ENCODE measurements at regions not wholly inside any gene's neighbourhood (a gene's known extent, or its start where the extent isn't known, plus 50 kb on each side); places are given as distances from the start of the nearest gene placed in this dataset.

DNA sequence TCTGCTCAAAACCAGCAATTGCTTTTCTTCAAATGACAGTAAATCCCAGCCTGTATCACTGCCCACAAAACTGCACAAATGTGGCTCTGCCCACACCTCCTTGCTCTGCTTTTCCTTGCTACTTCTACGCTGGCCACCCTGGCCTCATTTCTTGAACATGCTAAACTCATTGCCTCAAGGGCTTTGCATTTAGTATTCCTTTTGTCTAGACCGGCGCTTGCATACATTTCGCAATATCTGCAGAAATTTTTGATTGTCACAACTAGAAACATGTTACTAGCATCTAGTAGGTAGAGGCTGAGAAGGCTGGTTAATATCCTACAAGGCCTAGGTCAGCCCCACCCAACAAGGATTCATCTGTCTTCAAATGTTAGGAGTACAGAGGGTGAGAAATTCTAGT is 2357.8 kb downstream of the MAT2B start:
- Histone ChIP-seq H3K27me3 (no peaks in the 10 kb centered on the region), H3K36me3 (no peaks in the 10 kb centered on the region), H3K4me3 (no peak overlapping the region), H3K4me1 (no peaks in the 10 kb centered on the region), H3K9me3 (no peaks in the 10 kb centered on the region), H3K27ac (no peak overlapping the region)
- TF ChIP-seq, protein P1, sequence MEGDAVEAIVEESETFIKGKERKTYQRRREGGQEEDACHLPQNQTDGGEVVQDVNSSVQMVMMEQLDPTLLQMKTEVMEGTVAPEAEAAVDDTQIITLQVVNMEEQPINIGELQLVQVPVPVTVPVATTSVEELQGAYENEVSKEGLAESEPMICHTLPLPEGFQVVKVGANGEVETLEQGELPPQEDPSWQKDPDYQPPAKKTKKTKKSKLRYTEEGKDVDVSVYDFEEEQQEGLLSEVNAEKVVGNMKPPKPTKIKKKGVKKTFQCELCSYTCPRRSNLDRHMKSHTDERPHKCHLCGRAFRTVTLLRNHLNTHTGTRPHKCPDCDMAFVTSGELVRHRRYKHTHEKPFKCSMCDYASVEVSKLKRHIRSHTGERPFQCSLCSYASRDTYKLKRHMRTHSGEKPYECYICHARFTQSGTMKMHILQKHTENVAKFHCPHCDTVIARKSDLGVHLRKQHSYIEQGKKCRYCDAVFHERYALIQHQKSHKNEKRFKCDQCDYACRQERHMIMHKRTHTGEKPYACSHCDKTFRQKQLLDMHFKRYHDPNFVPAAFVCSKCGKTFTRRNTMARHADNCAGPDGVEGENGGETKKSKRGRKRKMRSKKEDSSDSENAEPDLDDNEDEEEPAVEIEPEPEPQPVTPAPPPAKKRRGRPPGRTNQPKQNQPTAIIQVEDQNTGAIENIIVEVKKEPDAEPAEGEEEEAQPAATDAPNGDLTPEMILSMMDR (IDR thresholded peaks at IDR 0.05): no peak
- no peak for DNase-seq (ENCODE audit: low spot score)

DNA sequence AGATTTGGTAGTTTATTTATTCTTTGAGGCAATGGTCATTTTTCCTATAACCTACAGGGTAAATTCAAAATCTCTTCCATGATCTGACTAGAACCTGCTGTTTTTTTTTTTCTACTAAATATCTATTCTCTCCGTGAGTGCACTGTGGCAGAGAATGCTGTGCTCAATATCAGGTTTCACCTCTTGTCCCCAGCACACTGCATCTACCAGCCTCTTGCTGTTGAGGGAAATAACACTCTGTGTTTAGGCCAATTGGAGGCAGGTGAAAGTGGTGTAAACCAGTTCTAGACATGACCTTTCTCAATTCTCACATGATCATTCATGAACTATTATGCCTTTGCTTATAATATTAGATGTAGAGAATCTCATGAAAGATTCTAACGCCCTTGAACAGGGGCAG is 2365.9 kb downstream of the MAT2B start:
- Histone ChIP-seq H3K4me1 (no peaks in the 10 kb centered on the region), H3K27me3 (no peaks in the 10 kb centered on the region), H3K27ac (no peak overlapping the region), H3K4me3 (no peak overlapping the region), H3K9me3 (no peaks in the 10 kb centered on the region), H3K36me3 (no peaks in the 10 kb centered on the region)
- DNase-seq (ENCODE audit: low spot score): no peak
- TF ChIP-seq, protein P1 (IDR thresholded peaks at IDR 0.05): no peak

DNA sequence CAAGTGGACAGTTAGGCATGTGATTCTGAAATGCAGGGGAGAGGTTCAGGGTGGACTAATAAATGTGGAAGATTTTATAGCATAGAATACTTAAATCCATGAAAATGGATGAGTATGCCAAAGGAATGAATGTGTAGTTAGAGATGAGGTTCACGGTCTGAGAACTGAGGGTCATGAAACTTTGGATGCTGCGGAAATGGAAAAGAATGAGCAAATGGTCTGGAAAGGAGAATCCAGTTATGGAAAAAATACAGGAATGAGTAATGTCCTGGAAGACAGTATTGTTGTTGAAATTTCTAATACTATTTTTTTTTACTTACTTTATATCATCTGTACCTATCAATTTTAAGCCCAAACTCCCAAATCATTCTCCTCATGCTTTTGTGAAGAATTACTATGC is 2369.4 kb downstream of the MAT2B start:
- H3K27me3 ChIP-seq: no peaks in the 10 kb centered on the region
- no peak for DNase-seq (ENCODE audit: low spot score)
- no peak overlapping the region for H3K4me3 ChIP-seq
- no peaks in the 10 kb centered on the region for H3K36me3 ChIP-seq
- H3K27ac ChIP-seq: no peak overlapping the region
- TF ChIP-seq, protein P1 (IDR thresholded peaks at IDR 0.05): no peak
- H3K9me3 ChIP-seq: no peaks in the 10 kb centered on the region
- no peaks in the 10 kb centered on the region for H3K4me1 ChIP-seq

DNA sequence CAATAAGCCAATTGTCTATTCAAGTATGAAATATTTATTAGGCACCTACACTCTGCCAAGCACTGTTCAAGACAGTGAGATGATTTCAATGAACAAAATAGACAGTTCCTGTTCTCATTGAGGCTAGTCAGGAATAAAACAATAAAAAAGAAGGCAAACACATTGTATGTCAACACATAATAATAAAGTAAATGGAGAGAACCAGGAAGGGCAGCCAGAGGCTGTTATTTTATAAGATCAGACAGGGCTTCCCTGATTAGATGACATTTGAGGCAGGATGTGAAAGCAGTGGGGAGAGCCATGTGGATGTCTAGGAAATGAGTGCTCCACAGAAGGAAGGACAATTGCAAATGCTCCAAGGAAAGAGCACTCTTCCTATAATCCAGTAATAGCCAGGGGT is 2371.1 kb downstream of the MAT2B start:
- Histone ChIP-seq H3K4me1 (no peaks in the 10 kb centered on the region), H3K36me3 (no peaks in the 10 kb centered on the region), H3K27me3 (no peaks in the 10 kb centered on the region), H3K27ac (no peak overlapping the region), H3K4me3 (no peak overlapping the region), H3K9me3 (no peaks in the 10 kb centered on the region)
- TF ChIP-seq, protein P1 (IDR thresholded peaks at IDR 0.05): no peak
- DNase-seq (ENCODE audit: low spot score): no peak

DNA sequence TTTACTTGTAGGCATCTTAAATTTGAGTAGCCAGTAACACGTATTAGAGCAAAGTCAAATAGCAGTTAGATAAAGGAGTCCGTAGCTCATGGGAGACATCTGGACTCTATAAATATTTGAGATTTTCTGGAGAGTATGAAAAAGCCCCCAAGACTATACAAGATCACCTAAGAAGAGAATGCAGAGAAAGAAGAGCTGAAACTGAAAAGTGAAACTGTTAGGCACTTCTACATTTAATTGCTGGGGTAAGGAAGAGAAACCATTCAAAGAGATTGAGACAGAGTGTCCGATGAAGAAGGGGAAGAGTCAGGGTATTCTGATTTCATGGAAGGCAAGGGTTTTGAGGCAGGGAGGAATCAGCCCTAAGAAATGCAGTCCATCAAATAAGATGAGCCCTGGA is 2372.1 kb downstream of the MAT2B start:
- TF ChIP-seq, protein P1 (IDR thresholded peaks at IDR 0.05): no peak
- DNase-seq (ENCODE audit: low spot score): no peak
- H3K4me3 ChIP-seq: no peak overlapping the region
- H3K4me1 ChIP-seq: no peaks in the 10 kb centered on the region
- no peaks in the 10 kb centered on the region for H3K27me3 ChIP-seq
- H3K36me3 ChIP-seq: no peaks in the 10 kb centered on the region
- H3K9me3 ChIP-seq: no peaks in the 10 kb centered on the region
- H3K27ac ChIP-seq: no peak overlapping the region

DNA sequence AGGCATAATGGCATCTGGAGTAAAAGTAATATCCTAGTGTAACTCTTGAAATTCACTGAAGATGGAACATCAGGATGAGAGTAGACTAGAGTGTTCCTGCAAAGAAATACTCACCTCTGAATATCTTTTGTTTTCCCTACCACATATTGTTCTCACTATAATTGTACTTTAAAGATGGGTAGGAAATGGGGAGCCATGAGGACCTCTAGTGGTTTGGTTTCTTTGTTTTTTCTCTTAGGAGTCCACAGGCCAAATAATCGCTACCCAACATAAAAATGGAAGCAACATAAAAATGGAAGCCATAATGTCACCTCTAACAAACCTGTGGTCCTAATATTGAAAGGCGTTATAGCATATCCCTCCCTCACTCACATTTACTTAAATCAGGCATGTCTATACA is 2375.8 kb downstream of the MAT2B start:
- Histone ChIP-seq H3K4me3 (no peak overlapping the region), H3K4me1 (no peaks in the 10 kb centered on the region), H3K27ac (no peak overlapping the region), H3K36me3 (no peaks in the 10 kb centered on the region), H3K9me3 (no peaks in the 10 kb centered on the region), H3K27me3 (no peaks in the 10 kb centered on the region)
- no peak for DNase-seq (ENCODE audit: low spot score)
- TF ChIP-seq, protein P1 (IDR thresholded peaks at IDR 0.05): no peak
